ENCODE measurements at regions not wholly inside any gene's neighbourhood (a gene's known extent, or its start where the extent isn't known, plus 50 kb on each side); places are given as distances from the start of the nearest gene placed in this dataset.

GRCh38 chr7:106723398-106723797 is 62.4 kb upstream of the CCDC71L start:
- H3K36me3 Mint-ChIP-seq (ENCODE audit: insufficient read depth in 1 of 3, low read depth in 3 of 3), result no peaks in the 10 kb centered on the region; a peak in 1 of 7 replicates
- no peak overlapping the region for H3K4me3 Mint-ChIP-seq
- Histone ChIP-seq H4K91ac (ENCODE audit: insufficient read length, low read depth, low read length) (no peak overlapping the region), H3K4me1 (ENCODE audit: insufficient read depth, low read length) (no peaks in the 10 kb centered on the region), H2BK15ac (ENCODE audit: low read depth, low read length) (no peak overlapping the region), H3K23ac (ENCODE audit: insufficient read length, low read depth, low read length) (no peak overlapping the region), H3K4me2 (ENCODE audit: insufficient read depth, insufficient read length, low read length) (no peak overlapping the region), H3K79me1 (ENCODE audit: insufficient read depth, low read depth, low read length, poor library complexity, severe bottlenecking) (no peaks in the 10 kb centered on the region), H3T11ph (ENCODE audit: low read length) (no peak overlapping the region), H4K20me1 (ENCODE audit: control insufficient read depth, insufficient read depth, insufficient read length) (no peaks in the 10 kb centered on the region), H3K18ac (ENCODE audit: insufficient read length, low read depth, low read length) (no peak overlapping the region), H4K5ac (ENCODE audit: insufficient read length, low read depth, low read length) (no peak overlapping the region), H2AK5ac (ENCODE audit: insufficient read length, low read length) (no peak overlapping the region), H3K4ac (ENCODE audit: low read depth, low read length) (no peak overlapping the region), H3K27ac (ENCODE audit: insufficient read length, low read depth, low read length) (no peak overlapping the region), H3K56ac (ENCODE audit: insufficient read length, low read depth, low read length) (no peak overlapping the region), H3K14ac (ENCODE audit: insufficient read depth, low read length) (no peak overlapping the region), H3K79me2 (ENCODE audit: insufficient read depth, low read length) (no peaks in the 10 kb centered on the region), H2BK12ac (ENCODE audit: insufficient read length, low read depth, low read length) (no peak overlapping the region), H3K23me2 (ENCODE audit: insufficient read length, low read depth, low read length, poor library complexity, severe bottlenecking) (no peaks in the 10 kb centered on the region), H2BK5ac (ENCODE audit: insufficient read length, low read length) (no peak overlapping the region), H3K9me3 (ENCODE audit: control insufficient read depth, low read depth, low read length) (no peaks in the 10 kb centered on the region), H2AFZ (ENCODE audit: low read length) (no peak overlapping the region), H2BK20ac (ENCODE audit: low read depth, low read length, poor library complexity, severe bottlenecking) (no peak overlapping the region), H2BK120ac (ENCODE audit: low read depth, low read length, poor library complexity, severe bottlenecking) (no peak overlapping the region), H4K8ac (replicated peaks; ENCODE audit: insufficient read length, low read depth, low read length) (no peak overlapping the region), H3K9ac (ENCODE audit: extremely low read depth, insufficient read length, low read length) (no peak overlapping the region), H3K27me3 (ENCODE audit: insufficient read depth, low read length) (no peaks in the 10 kb centered on the region)
- WGBS (ENCODE audit: extremely low coverage, insufficient read length, low lambda C conversion rate), result no CpG with 5 or more reads among the region's 1 CpG
- TF ChIP-seq, protein P1, sequence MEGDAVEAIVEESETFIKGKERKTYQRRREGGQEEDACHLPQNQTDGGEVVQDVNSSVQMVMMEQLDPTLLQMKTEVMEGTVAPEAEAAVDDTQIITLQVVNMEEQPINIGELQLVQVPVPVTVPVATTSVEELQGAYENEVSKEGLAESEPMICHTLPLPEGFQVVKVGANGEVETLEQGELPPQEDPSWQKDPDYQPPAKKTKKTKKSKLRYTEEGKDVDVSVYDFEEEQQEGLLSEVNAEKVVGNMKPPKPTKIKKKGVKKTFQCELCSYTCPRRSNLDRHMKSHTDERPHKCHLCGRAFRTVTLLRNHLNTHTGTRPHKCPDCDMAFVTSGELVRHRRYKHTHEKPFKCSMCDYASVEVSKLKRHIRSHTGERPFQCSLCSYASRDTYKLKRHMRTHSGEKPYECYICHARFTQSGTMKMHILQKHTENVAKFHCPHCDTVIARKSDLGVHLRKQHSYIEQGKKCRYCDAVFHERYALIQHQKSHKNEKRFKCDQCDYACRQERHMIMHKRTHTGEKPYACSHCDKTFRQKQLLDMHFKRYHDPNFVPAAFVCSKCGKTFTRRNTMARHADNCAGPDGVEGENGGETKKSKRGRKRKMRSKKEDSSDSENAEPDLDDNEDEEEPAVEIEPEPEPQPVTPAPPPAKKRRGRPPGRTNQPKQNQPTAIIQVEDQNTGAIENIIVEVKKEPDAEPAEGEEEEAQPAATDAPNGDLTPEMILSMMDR (conservative IDR thresholded peaks at IDR 0.05), result no peak
- DNase-seq, result no peak
- H3K9me3 Mint-ChIP-seq, result peaks cover 0 to 3% of the 10 kb centered on the region in 2 experiments; a peak in 2 of 5 replicates
- H3K27ac Mint-ChIP-seq, result no peak overlapping the region
- peaks cover 20% of the 10 kb centered on the region for H3K27me3 Mint-ChIP-seq (ENCODE audit: low read depth)
- peaks cover 9 to 14% of the 10 kb centered on the region in 2 experiments for H3K4me1 Mint-ChIP-seq
